HEK293T (cell line): ENCODE measurements at regions not wholly inside any gene's neighbourhood (a gene's known extent, or its start where the extent isn't known, plus 50 kb on each side); places are given as distances from the start of the nearest gene placed in this dataset.

Experiments used
- CTCF ChIA-PET: fragments of 350-600 bp; formaldehyde crosslinking; extraction: SDS; loops from one replicate; lab custom pipeline; 2021; ENCODE audit warnings: antibody characterized with exemption, inconsistent platforms; lab: Yijun Ruan, JAX
- POLR2A ChIA-PET: fragments of 350-600 bp; formaldehyde crosslinking; extraction: SDS; loops from one replicate; lab custom pipeline; 2020; ENCODE audit warnings: antibody characterized with exemption, inconsistent platforms; lab: Yijun Ruan, JAX
- DNase-seq: peaks from one replicate; pipeline ENCODE4 v3.0.0; 2012; ENCODE audit warnings: mixed read lengths; ENCODE audit errors: extremely low spot score
- ARNT ChIP-seq: fragments of 450-650 bp; IDR thresholded peaks from 2 replicates; pipeline ENCODE4 v1.6.1; 2017; ENCODE audit warnings: mild to moderate bottlenecking
- BHLHE40 ChIP-seq: fragments of 450-650 bp; IDR thresholded peaks from 2 replicates; pipeline ENCODE4 v1.6.1; 2016; ENCODE audit warnings: mild to moderate bottlenecking, moderate library complexity, borderline replicate concordance
- CTBP1 ChIP-seq: fragments of 450-650 bp; IDR thresholded peaks from 2 replicates; pipeline ENCODE4 v1.6.1; 2016; ENCODE audit warnings: borderline replicate concordance
- ELF4 ChIP-seq: fragments of 450-650 bp; IDR thresholded peaks from 2 replicates; pipeline ENCODE4 v1.6.1; 2017; ENCODE audit warnings: antibody characterized with exemption
- FOXA1 ChIP-seq: fragments of 450-650 bp; IDR thresholded peaks from 2 replicates; pipeline ENCODE4 v1.6.1; 2016; ENCODE audit warnings: mild to moderate bottlenecking
- FOXK2 ChIP-seq: fragments of 450-650 bp; IDR thresholded peaks from 2 replicates; pipeline ENCODE4 v1.6.1; 2016; ENCODE audit warnings: mild to moderate bottlenecking
- FOXM1 ChIP-seq: fragments of 450-650 bp; IDR thresholded peaks from 2 replicates; pipeline ENCODE4 v1.6.1; 2017; ENCODE audit warnings: mild to moderate bottlenecking, borderline replicate concordance
- HDGF ChIP-seq: fragments of 450-650 bp; IDR thresholded peaks from 2 replicates; pipeline ENCODE4 v1.6.1; 2017; ENCODE audit warnings: antibody characterized with exemption, borderline replicate concordance
- L3MBTL2 ChIP-seq: fragments of 450-650 bp; conservative IDR thresholded peaks from 2 replicates; pipeline ENCODE4 v1.6.1; 2016; ENCODE audit warnings: mild to moderate bottlenecking
- LEF1 ChIP-seq: fragments of 450-650 bp; IDR thresholded peaks from 2 replicates; pipeline ENCODE4 v1.6.1; 2017; ENCODE audit warnings: mild to moderate bottlenecking, borderline replicate concordance
- NFRKB ChIP-seq: fragments of 450-650 bp; IDR thresholded peaks from 2 replicates; pipeline ENCODE4 v1.6.1; 2016; ENCODE audit warnings: mild to moderate bottlenecking, moderate library complexity
- PKNOX1 ChIP-seq: fragments of 450-650 bp; IDR thresholded peaks from 2 replicates; pipeline ENCODE4 v1.6.1; 2016
- SP1 ChIP-seq: fragments of 450-650 bp; IDR thresholded peaks from 2 replicates; pipeline ENCODE4 v1.6.1; 2017
- SUZ12 ChIP-seq: fragments of 450-650 bp; IDR thresholded peaks from 2 replicates; pipeline ENCODE4 v1.6.1; 2016; ENCODE audit warnings: mild to moderate bottlenecking
- TARDBP ChIP-seq: fragments of 450-650 bp; IDR thresholded peaks from 2 replicates; pipeline ENCODE4 v1.6.1; 2016
- ZNF384 ChIP-seq: fragments of 450-650 bp; IDR thresholded peaks from 2 replicates; pipeline ENCODE4 v1.6.1; 2016

GRCh38 chr14:105865904-105866840 is 339.8 kb downstream of the TMEM121 start:
- TF ChIP-seq TARDBP = no peak
- TF ChIP-seq PKNOX1 = no peak
- TF ChIP-seq HDGF = no peak
- no peak for TF ChIP-seq FOXA1
- no peak for TF ChIP-seq FOXM1
- no peak for DNase-seq
- POLR2A ChIA-PET = no interaction called here
- CTCF ChIA-PET = no interaction called here

GRCh38 chr14:105866841-105867321 is 340.5 kb downstream of the TMEM121 start:
- DNase-seq = no peak
- TF ChIP-seq LEF1 (no peak), BHLHE40 (no peak), NFRKB (no peak), SUZ12 (no peak), HDGF (no peak), ELF4 (no peak), ZNF384 (no peak), FOXM1 (no peak), ARNT (no peak), FOXK2 (no peak), SP1 (no peak)
- CTCF ChIA-PET = no interaction called here
- POLR2A ChIA-PET = no interaction called here

DNA sequence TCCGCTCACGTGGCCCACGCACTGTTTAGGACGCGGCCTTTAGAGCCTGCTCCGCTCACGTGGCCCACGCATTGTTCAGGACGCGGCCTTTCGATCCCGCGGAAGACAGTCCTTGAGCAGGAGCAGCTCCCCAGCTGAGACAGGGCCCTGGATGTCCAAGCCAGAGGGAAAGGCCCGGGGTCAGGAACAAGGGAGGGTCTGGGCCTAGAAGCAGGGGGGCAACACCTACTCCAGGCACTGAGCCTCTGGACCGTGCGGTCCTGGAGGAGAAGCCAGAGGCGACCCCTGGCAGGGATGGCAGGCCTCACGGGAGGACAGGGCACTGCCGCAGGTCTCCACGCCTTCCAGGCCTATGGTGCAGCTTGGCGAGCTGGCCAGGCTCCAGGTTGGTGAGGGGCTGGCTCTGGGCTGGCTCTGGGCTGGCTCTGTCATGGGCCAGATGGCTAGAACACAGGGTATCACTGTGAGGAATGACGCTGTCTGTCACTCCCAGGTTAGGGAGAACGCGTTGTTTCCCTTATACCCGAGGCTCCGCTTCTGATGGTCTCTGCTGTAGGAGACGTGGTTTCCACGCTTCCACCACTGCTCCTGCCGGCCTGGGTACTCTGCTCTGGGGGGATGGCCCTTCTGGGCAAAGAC is 341.7 kb downstream of the TMEM121 start:
- POLR2A ChIA-PET = no interaction called here
- TF ChIP-seq NFRKB (no peak), FOXA1 (no peak), ARNT (no peak), FOXM1 (no peak), CTBP1 (no peak), PKNOX1 (no peak), LEF1 (no peak), SP1 (no peak), BHLHE40 (no peak), TARDBP (no peak), ELF4 (no peak), SUZ12 (no peak), FOXK2 (no peak), L3MBTL2 (no peak), ZNF384 (no peak), HDGF (no peak)
- CTCF ChIA-PET = no interaction called here
- DNase-seq = no peak

DNA sequence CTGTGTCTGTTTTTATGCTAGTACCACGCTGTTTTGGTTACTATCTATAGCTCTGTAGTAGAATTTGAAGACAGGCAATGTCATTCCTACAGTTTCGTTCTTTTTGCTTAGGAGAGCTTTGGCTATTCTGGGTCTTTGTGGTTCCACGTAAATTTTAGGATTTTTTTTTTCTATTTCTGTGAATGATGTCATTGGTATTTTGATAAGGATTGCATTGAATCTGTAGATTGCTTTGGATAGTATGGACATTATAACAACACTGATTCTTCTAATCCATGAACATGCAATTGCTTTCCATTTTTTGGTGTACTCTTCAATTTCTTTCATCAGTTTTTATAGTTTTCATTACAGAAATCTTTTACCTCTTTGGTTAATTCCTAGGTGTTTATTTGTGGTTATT is 345.2 kb downstream of the TMEM121 start:
- ChIA-PET POLR2A (no interaction called here), CTCF (no interaction called here)
- TF ChIP-seq HDGF = no peak
- no peak for TF ChIP-seq SP1
- no peak for TF ChIP-seq PKNOX1
- TF ChIP-seq BHLHE40 = no peak
- TF ChIP-seq TARDBP = no peak
- TF ChIP-seq NFRKB = no peak
- no peak for TF ChIP-seq L3MBTL2
- TF ChIP-seq FOXM1 = no peak
- no peak for TF ChIP-seq CTBP1
- no peak for TF ChIP-seq FOXA1
- no peak for TF ChIP-seq ELF4
- TF ChIP-seq ARNT = no peak
- TF ChIP-seq FOXK2 = no peak
- no peak for TF ChIP-seq SUZ12
- TF ChIP-seq LEF1 = no peak
- no peak for TF ChIP-seq ZNF384
- DNase-seq = no peak

DNA sequence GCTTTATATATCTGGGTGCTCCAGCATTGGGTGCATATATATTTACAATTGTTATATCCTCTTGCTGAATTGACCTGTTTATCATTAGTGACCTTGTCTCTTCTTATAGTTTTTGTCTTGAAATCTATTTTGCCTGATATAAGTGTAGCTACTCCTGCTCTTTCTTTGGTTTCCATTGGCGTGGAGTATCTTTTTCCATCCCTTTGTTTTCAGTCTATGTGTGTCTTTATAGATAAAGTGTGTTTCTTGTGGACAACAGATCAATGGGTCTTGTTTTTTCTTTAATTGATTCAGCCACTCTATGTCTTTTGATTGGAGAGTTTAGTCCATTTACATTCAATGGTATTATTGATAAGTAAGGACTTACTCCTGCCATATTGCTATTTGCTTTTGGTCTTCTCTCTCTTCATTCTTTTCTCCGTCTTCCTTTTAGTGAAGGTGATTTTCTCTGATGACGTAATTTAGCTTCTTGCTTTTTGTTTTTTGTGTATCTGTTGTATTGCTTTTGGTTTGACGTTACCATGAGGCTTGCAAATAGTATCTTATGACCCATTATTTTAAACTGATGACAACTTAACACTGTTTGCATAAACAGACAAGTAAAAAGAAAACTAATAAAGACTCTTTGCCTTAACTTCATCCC is 347.6 kb downstream of the TMEM121 start:
- no peak for DNase-seq
- ChIA-PET CTCF (no interaction called here), POLR2A (no interaction called here)
- TF ChIP-seq PKNOX1 (no peak), NFRKB (no peak), BHLHE40 (no peak), SUZ12 (no peak), ELF4 (no peak), SP1 (no peak), ZNF384 (no peak), LEF1 (no peak), TARDBP (no peak), L3MBTL2 (no peak), FOXA1 (no peak), FOXM1 (no peak), HDGF (no peak), FOXK2 (no peak)
